CD4-positive, alpha-beta memory T cell (primary cell): ENCODE measurements at regions not wholly inside any gene's neighbourhood (a gene's known extent, or its start where the extent isn't known, plus 50 kb on each side); places are given as distances from the start of the nearest gene placed in this dataset.
A peak's percentile ranks its signal among the peaks of the same experiment; 100 is the strongest.

Experiments
- CTCF ChIA-PET: fragments of 350-600 bp; sonication (Branson Sonifier 250); formaldehyde crosslinking; loops from one replicate; lab custom pipeline; 2021; ENCODE audit warnings: inconsistent platforms; ENCODE audit not compliant: partially characterized antibody; lab: Charles Lee
- POLR2A ChIA-PET: fragments of 350-600 bp; sonication (Branson Sonifier 250); formaldehyde crosslinking; loops from one replicate; lab custom pipeline; 2021; ENCODE audit not compliant: partially characterized antibody; lab: Charles Lee
- DNase-seq, 5 donors: peaks; one replicate each; pipeline versions ENCODE4 v3.0.0 to v3.0.0-alpha.2; 2020 to 2022; ENCODE audit warnings: mixed read lengths in 1 of 5
- H3K27ac ChIP-seq: one replicate; pipeline ENCODE4 v1.7.0; 2013; ENCODE audit warnings: low read depth, low read length
- H3K27me3 ChIP-seq: 2 replicates; pipeline ENCODE4 v1.7.0; 2013; ENCODE audit warnings: mild to moderate bottlenecking, low read length, moderate library complexity; ENCODE audit not compliant: insufficient read depth
- H3K36me3 ChIP-seq: 2 replicates; pipeline ENCODE4 v1.7.0; 2013; ENCODE audit warnings: mild to moderate bottlenecking, low read length, moderate library complexity; ENCODE audit not compliant: insufficient read depth
- H3K4me1 ChIP-seq: 2 replicates; pipeline ENCODE4 v1.7.0; 2013; ENCODE audit warnings: mild to moderate bottlenecking, low read length, moderate library complexity; ENCODE audit not compliant: insufficient read depth
- H3K4me3 ChIP-seq, 2 donors: one replicate each; pipeline ENCODE4 v1.7.0; 2013; ENCODE audit warnings: low read length in 2 of 2, mild to moderate bottlenecking in 1 of 2
- H3K9me3 ChIP-seq, 2 donors: one replicate each; pipeline ENCODE4 v1.7.0; 2013; ENCODE audit warnings: low read length in 2 of 2, control low read depth in 1 of 2; ENCODE audit not compliant: control insufficient read depth in 1 of 2
- H3K27ac Mint-ChIP-seq, 7 donors: one replicate each; pipeline ENCODE4 v1.8.0; 2020 to 2021; ENCODE audit warnings: mixed read lengths in 7 of 7, mild to moderate bottlenecking in 6 of 7, inconsistent platforms in 3 of 7, moderate library complexity in 3 of 7
- H3K27me3 Mint-ChIP-seq, 2 donors: one replicate each; pipeline ENCODE4 v1.8.0; 2020 to 2021; ENCODE audit warnings: mixed read lengths in 2 of 2
- H3K36me3 Mint-ChIP-seq, 2 donors: one replicate each; pipeline ENCODE4 v1.8.0; 2020 to 2021; ENCODE audit warnings: mixed read lengths in 2 of 2, inconsistent platforms in 1 of 2, mild to moderate bottlenecking in 1 of 2
- H3K4me1 Mint-ChIP-seq, 4 donors: one replicate each; pipeline ENCODE4 v1.8.0; 2020 to 2021; ENCODE audit warnings: mixed read lengths in 4 of 4, mild to moderate bottlenecking in 1 of 4
- H3K4me3 Mint-ChIP-seq, 8 donors: one replicate each; pipeline ENCODE4 v1.8.0; 2020 to 2021; ENCODE audit warnings: mixed read lengths in 8 of 8, mild to moderate bottlenecking in 7 of 8, moderate library complexity in 6 of 8, inconsistent platforms in 3 of 8
- H3K9me3 Mint-ChIP-seq, 8 donors: one replicate each; pipeline ENCODE4 v1.8.0; 2020 to 2021; ENCODE audit warnings: mixed read lengths in 8 of 8, mild to moderate bottlenecking in 5 of 8, inconsistent platforms in 3 of 8, moderate library complexity in 1 of 8
- intact Hi-C: fragments of 100-400 bp; cut with micrococcal nuclease; formaldehyde crosslinking; loops from one replicate; pipeline ENCODE4 v1.15.1; 2023

DNA sequence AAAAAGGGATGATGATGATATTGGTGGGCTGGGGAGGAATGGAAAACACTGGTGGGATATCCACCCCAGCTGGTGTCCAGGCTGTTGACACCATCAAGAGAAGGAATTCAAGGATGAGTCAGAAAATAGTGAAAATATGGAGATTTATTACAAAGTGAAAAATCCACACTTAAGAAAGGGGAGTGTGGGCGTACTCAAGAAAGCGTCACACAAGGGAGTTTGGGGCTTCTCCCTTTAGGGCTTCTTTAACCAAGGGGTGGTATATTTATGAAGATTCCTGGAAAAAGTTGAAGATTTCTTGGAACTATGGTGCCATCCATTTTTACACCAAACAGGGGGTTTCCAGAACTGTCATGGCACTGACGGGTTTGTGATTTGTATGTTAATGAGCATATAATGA lies 63.1 kb upstream of the ARID2 start:
- no peaks in the 10 kb centered on the region for H3K36me3 ChIP-seq
- no peak overlapping the region for H3K27ac ChIP-seq
- H3K27me3 ChIP-seq, result no peaks in the 10 kb centered on the region
- POLR2A ChIA-PET, result interaction anchor here (5.9 kb wide), 1 partner anchor 62 kb away, joined by 99 read pairs; the partner anchor contains the start of gene ARID2
- Mint-ChIP-seq H3K4me1 (peaks cover 21 to 39% (median 27%) of the 10 kb centered on the region in 4 donors), H3K27me3 (peaks cover 0 to 4% of the 10 kb centered on the region in 2 donors), H3K27ac (no peak overlapping the region), H3K36me3 (no peaks in the 10 kb centered on the region), H3K4me3 (no peak overlapping the region), H3K9me3 (peaks cover 0 to 4% (median 0%) of the 10 kb centered on the region in 8 donors)
- DNase-seq, result no peak
- CTCF ChIA-PET, result interaction anchor here (1.5 kb wide), 1 partner anchor 60 kb away, joined by 4 read pairs; no protein-coding TSS in a partner anchor
- no peak overlapping the region for H3K4me3 ChIP-seq
- H3K4me1 ChIP-seq, result peaks cover 32% of the 10 kb centered on the region
- intact Hi-C loops, result loop anchor here (10.0 kb wide), 1 partner anchor 328 kb away; the partner anchor contains the start of gene SCAF11
- H3K9me3 ChIP-seq, result no peaks in the 10 kb centered on the region

DNA sequence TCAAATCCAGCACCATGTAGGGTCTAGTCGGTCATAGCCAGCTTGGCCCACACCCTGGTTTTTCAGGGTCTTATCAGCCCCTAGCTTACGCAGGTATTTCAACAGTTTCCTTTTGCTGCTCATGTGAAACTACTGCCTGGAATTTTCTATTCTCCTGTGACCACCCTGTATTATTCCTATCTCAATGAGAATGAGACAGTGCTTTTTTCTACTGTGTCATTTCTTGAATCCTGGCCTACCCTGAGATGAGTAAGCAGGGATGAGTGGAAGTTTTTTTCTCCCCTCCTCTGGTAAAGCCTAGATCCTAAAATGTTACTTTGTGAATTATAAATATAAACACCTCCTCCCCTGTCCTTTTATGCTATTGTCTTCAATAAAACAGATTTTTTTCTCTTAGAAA lies 62.7 kb upstream of the ARID2 start:
- no peak overlapping the region for H3K4me3 Mint-ChIP-seq
- peaks cover 21 to 39% (median 27%) of the 10 kb centered on the region in 4 donors for H3K4me1 Mint-ChIP-seq
- H3K4me3 ChIP-seq, result no peak overlapping the region
- H3K27ac ChIP-seq, result no peak overlapping the region
- peaks cover 0 to 2% of the 10 kb centered on the region in 2 donors for H3K27me3 Mint-ChIP-seq
- intact Hi-C loops, result loop anchor here (10.0 kb wide), 1 partner anchor 328 kb away; the partner anchor contains the start of gene SCAF11
- H3K9me3 ChIP-seq, result no peaks in the 10 kb centered on the region
- no peak overlapping the region for H3K27ac Mint-ChIP-seq
- peaks cover 32% of the 10 kb centered on the region for H3K4me1 ChIP-seq
- H3K36me3 ChIP-seq, result no peaks in the 10 kb centered on the region
- ChIA-PET CTCF (interaction anchor here (1.5 kb wide), 1 partner anchor 60 kb away, joined by 4 read pairs; no protein-coding TSS in a partner anchor), POLR2A (interaction anchor here (5.9 kb wide), 1 partner anchor 61 kb away, joined by 99 read pairs; the partner anchor contains the start of gene ARID2)
- H3K36me3 Mint-ChIP-seq, result no peaks in the 10 kb centered on the region
- H3K27me3 ChIP-seq, result no peaks in the 10 kb centered on the region
- no peak for DNase-seq
- H3K9me3 Mint-ChIP-seq, result peaks cover 0 to 4% (median 0%) of the 10 kb centered on the region in 8 donors

DNA sequence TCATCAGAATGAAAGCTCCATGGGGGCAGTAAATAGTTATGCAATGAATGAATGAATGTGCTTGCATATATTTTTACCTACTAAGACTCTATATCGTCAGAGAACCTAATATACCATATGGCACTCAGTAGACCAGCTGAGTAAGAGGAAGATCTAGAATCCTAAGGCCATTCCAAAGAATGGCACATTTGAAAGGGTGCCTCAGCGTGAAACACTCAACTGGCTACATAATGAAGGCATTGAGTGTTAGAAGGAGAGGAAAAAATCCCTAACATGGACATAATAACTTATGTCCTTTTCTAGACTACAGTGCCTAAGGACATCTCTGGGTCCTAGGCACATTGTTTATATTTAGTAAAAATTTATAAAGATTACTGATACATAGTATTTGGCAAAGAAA lies 61.7 kb upstream of the ARID2 start:
- H3K4me1 ChIP-seq, result peaks cover 32% of the 10 kb centered on the region
- no peaks in the 10 kb centered on the region for H3K9me3 ChIP-seq
- no peak overlapping the region for H3K4me3 ChIP-seq
- H3K27me3 ChIP-seq, result no peaks in the 10 kb centered on the region
- H3K4me3 Mint-ChIP-seq, result no peak overlapping the region
- ChIA-PET CTCF (interaction anchor here (1.4 to 3.1 kb wide), 3 partner anchors 59 to 123 kb away, joined by 4 to 41 read pairs (median 4); partner anchors contain the start of gene ARID2), POLR2A (interaction anchor here (1.0 to 5.9 kb wide), 2 partner anchors 56 to 60 kb away, joined by 3 to 99 read pairs; partner anchors contain the start of gene ARID2)
- intact Hi-C loops, result loop anchor here (10.0 kb wide), 1 partner anchor 327 kb away; the partner anchor contains the start of gene SCAF11
- peaks cover 0 to 4% (median 0%) of the 10 kb centered on the region in 8 donors for H3K9me3 Mint-ChIP-seq
- peak overlapping the region in 2 of 7 donors; percentile 16 to 95 for H3K27ac Mint-ChIP-seq
- H3K4me1 Mint-ChIP-seq, result peaks cover 21 to 39% (median 27%) of the 10 kb centered on the region in 4 donors
- H3K36me3 ChIP-seq, result no peaks in the 10 kb centered on the region
- no peaks in the 10 kb centered on the region for H3K36me3 Mint-ChIP-seq
- H3K27me3 Mint-ChIP-seq, result peaks cover 0 to 2% of the 10 kb centered on the region in 2 donors
- DNase-seq, result no peak
- no peak overlapping the region for H3K27ac ChIP-seq

DNA sequence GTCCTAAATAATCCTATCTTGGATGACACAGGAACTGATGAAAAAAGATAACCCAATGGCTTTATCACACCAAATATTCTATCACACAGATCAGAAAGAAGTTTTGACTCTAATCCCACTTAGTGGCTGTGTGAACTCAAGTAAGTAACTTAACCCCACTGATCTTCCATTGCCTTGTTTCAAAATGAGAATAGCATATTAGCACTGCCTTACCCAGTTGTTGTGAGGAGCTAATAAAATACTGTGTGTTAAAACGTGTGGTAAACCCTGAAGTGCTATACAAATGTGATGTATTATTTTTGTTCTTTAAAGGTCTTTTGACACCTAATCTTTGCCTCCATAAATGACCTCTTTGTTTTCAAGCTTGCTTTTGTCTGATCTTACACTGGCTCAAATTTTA lies 60.9 kb upstream of the ARID2 start:
- CTCF ChIA-PET, result interaction anchor here (1.3 to 3.1 kb wide), 4 partner anchors 13 to 125 kb away, joined by 4 to 41 read pairs (median 10); partner anchors contain the start of gene ARID2
- no peak for DNase-seq
- H3K27ac ChIP-seq, result peak overlapping the region; percentile 54
- H3K9me3 Mint-ChIP-seq, result peaks cover 0 to 4% (median 0%) of the 10 kb centered on the region in 8 donors
- peaks cover 21 to 39% (median 27%) of the 10 kb centered on the region in 4 donors for H3K4me1 Mint-ChIP-seq
- POLR2A ChIA-PET, result interaction anchor here (1.0 to 5.9 kb wide), 3 partner anchors 55 to 452 kb away, joined by 3 to 99 read pairs (median 3); partner anchors contain the start of gene ARID2
- intact Hi-C loops, result loop anchor here (1.0 to 10.0 kb wide), 2 partner anchors 57 to 326 kb away; partner anchors contain the start of gene SCAF11
- peak overlapping the region; percentile 14 to 32 for H3K4me3 ChIP-seq
- no peaks in the 10 kb centered on the region for H3K36me3 ChIP-seq
- peaks cover 32% of the 10 kb centered on the region for H3K4me1 ChIP-seq
- no peaks in the 10 kb centered on the region for H3K36me3 Mint-ChIP-seq
- H3K9me3 ChIP-seq, result no peaks in the 10 kb centered on the region
- peak overlapping the region; percentile 62 to 87 (median 79) for H3K4me3 Mint-ChIP-seq
- no peaks in the 10 kb centered on the region for H3K27me3 ChIP-seq
- H3K27ac Mint-ChIP-seq, result peak overlapping the region; percentile 72 to 95 (median 92)
- H3K27me3 Mint-ChIP-seq, result peaks cover 0 to 2% of the 10 kb centered on the region in 2 donors

DNA sequence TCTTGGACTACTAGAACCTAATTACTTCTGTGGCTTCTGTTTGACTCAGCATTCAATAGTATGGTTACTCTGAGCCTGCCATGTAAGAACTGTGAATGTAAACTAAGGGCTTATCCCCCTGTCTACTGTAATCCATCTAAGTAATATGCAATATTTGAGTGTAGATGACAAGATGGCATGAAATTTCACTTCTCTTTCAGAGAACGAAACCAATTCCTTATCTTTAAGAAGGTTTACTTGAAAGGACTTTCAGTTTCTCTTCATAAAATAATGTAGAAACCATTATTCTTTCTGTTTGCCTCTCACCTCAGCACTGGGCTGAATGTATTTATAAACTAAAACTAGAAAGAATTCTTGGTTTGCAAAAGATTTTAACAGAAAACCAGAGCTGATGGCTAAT lies 60.4 kb upstream of the ARID2 start:
- no peaks in the 10 kb centered on the region for H3K36me3 Mint-ChIP-seq
- Histone ChIP-seq H3K27ac (peak overlapping the region; percentile 54), H3K4me3 (peak overlapping the region; percentile 14 to 32), H3K9me3 (no peaks in the 10 kb centered on the region), H3K4me1 (peaks cover 32% of the 10 kb centered on the region), H3K27me3 (no peaks in the 10 kb centered on the region), H3K36me3 (no peaks in the 10 kb centered on the region)
- H3K4me3 Mint-ChIP-seq, result peak overlapping the region; percentile 62 to 87 (median 79)
- ChIA-PET POLR2A (interaction anchor here (0.7 to 5.9 kb wide), 4 partner anchors 17 to 452 kb away, joined by 3 to 99 read pairs (median 3); partner anchors contain the start of gene ARID2), CTCF (interaction anchor here (0.6 to 3.1 kb wide), 6 partner anchors 13 to 125 kb away, joined by 3 to 41 read pairs (median 4); partner anchors contain the start of gene ARID2)
- peak overlapping the region; percentile 72 to 95 (median 92) for H3K27ac Mint-ChIP-seq
- H3K4me1 Mint-ChIP-seq, result peaks cover 21 to 39% (median 27%) of the 10 kb centered on the region in 4 donors
- peaks cover 0 to 4% (median 0%) of the 10 kb centered on the region in 8 donors for H3K9me3 Mint-ChIP-seq
- peaks cover 0 to 2% of the 10 kb centered on the region in 2 donors for H3K27me3 Mint-ChIP-seq
- DNase-seq, result peak in 4 of 5 donors; percentile 30 to 47 (median 37)
- intact Hi-C loops, result loop anchor here (1.0 to 10.0 kb wide), 2 partner anchors 56 to 326 kb away; partner anchors contain the start of gene SCAF11

DNA sequence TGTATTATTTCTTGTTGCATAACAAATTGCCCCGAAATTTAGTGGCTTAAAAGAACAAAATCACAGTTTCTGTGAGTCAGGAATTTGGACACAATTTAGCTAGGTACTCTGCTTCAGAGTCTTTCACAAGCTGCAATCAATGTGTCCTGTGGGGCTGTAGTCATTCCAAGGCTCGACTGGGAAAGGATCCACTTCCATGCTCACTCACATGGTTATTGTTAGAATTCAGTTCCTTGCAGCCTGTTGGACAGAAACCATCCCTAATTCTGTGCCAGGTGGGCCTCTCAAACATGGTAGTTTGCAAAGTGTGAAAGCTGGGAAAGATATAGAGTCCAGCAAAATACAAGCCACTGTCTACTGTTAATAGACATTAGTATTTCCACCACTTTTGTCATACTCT lies 59.7 kb upstream of the ARID2 start:
- Mint-ChIP-seq H3K36me3 (no peaks in the 10 kb centered on the region), H3K4me3 (peak overlapping the region in 6 of 8 donors; percentile 15 to 49 (median 34)), H3K4me1 (peaks cover 21 to 39% (median 27%) of the 10 kb centered on the region in 4 donors), H3K27ac (peak overlapping the region in 3 of 7 donors; percentile 5 to 74 (median 17)), H3K9me3 (no peaks in the 10 kb centered on the region), H3K27me3 (peaks cover 0 to 1% of the 10 kb centered on the region in 2 donors)
- no peak for DNase-seq
- peak overlapping the region in 1 of 2 donors; percentile 2 for H3K4me3 ChIP-seq
- intact Hi-C loops, result loop anchor here (1.0 to 10.0 kb wide), 2 partner anchors 56 to 325 kb away; partner anchors contain the start of gene SCAF11
- H3K27me3 ChIP-seq, result no peaks in the 10 kb centered on the region
- no peaks in the 10 kb centered on the region for H3K9me3 ChIP-seq
- ChIA-PET POLR2A (interaction anchor here (0.7 to 5.9 kb wide), 5 partner anchors 14 to 454 kb away, joined by 3 to 99 read pairs (median 3); partner anchors contain the start of genes ANO6 and ARID2), CTCF (interaction anchor here (0.6 to 3.1 kb wide), 6 partner anchors 14 to 1364 kb away, joined by 3 to 41 read pairs (median 4); partner anchors contain the start of gene ARID2)
- H3K36me3 ChIP-seq, result no peaks in the 10 kb centered on the region
- H3K27ac ChIP-seq, result no peak overlapping the region
- H3K4me1 ChIP-seq, result peaks cover 32% of the 10 kb centered on the region
